IgD-negative memory B cell (primary cell): ENCODE measurements at regions not wholly inside any gene's neighbourhood (a gene's known extent, or its start where the extent isn't known, plus 50 kb on each side); places are given as distances from the start of the nearest gene placed in this dataset.

Source experiments
- H3K27ac Mint-ChIP-seq, 3 donors: one replicate each; pipeline ENCODE4 v1.8.0; 2020 to 2022; ENCODE audit warnings: mild to moderate bottlenecking in 3 of 3, mixed read lengths in 3 of 3, moderate library complexity in 1 of 3
- H3K27me3 Mint-ChIP-seq: one replicate; pipeline ENCODE4 v1.8.0; 2021; ENCODE audit warnings: mixed read lengths
- H3K36me3 Mint-ChIP-seq: one replicate; pipeline ENCODE4 v1.8.0; 2020; ENCODE audit warnings: mild to moderate bottlenecking, mixed read lengths
- H3K4me1 Mint-ChIP-seq, 3 donors: one replicate each; pipeline ENCODE4 v1.8.0; 2020 to 2022; ENCODE audit warnings: mixed read lengths in 3 of 3, mild to moderate bottlenecking in 1 of 3
- H3K4me3 Mint-ChIP-seq, 4 donors: one replicate each; pipeline ENCODE4 v1.8.0; 2020 to 2022; ENCODE audit warnings: mild to moderate bottlenecking in 4 of 4, mixed read lengths in 4 of 4, moderate library complexity in 3 of 4
- H3K9me3 Mint-ChIP-seq, 3 donors: one replicate each; pipeline ENCODE4 v1.8.0; 2020 to 2021; ENCODE audit warnings: mixed read lengths in 3 of 3, mild to moderate bottlenecking in 1 of 3

DNA sequence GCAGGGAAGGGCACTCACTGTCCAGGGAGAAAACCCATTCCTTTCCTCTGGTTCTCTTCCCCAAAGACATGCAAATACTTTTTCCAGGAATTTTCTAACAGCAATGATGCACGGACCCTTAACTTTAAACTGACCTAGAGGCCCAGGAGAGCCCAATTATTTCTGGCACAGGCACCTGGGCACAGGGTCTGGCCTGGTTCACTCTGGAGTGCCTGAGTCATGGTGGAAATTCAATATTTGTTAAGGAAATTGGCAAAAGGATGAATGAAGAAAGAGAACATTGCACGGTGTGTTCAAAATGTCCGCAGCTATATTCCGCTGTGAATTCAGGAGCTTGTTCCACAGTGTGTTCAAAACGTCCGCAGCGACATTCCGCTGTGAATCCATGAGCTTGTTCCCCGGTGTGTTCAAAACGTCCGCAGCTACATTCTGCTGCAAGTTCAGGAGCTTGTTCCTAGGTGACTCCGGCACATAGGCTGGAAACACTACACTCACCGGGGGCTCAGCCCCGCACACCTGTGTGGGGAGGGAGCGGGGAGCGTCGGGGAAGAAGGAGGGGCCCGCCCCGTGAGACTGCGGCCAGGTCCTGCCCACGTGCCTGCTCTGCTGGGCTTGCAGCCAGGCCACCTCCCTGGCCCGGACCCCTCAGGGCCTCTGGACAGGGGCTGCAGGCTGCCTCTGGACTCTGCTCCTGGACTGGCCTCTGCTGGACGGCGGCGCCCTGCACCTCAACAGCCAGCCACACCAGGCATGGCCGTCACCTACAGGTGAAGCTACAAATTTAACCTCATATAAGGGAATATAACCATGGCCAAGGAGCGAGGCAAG, 72.0 kb upstream of the FAM20C start:
- Mint-ChIP-seq H3K4me3 (no peak overlapping the region), H3K27me3 (peaks cover 11% of the 10 kb centered on the region), H3K4me1 (no peaks in the 10 kb centered on the region), H3K36me3 (no peaks in the 10 kb centered on the region), H3K9me3 (no peaks in the 10 kb centered on the region), H3K27ac (no peak overlapping the region)

DNA sequence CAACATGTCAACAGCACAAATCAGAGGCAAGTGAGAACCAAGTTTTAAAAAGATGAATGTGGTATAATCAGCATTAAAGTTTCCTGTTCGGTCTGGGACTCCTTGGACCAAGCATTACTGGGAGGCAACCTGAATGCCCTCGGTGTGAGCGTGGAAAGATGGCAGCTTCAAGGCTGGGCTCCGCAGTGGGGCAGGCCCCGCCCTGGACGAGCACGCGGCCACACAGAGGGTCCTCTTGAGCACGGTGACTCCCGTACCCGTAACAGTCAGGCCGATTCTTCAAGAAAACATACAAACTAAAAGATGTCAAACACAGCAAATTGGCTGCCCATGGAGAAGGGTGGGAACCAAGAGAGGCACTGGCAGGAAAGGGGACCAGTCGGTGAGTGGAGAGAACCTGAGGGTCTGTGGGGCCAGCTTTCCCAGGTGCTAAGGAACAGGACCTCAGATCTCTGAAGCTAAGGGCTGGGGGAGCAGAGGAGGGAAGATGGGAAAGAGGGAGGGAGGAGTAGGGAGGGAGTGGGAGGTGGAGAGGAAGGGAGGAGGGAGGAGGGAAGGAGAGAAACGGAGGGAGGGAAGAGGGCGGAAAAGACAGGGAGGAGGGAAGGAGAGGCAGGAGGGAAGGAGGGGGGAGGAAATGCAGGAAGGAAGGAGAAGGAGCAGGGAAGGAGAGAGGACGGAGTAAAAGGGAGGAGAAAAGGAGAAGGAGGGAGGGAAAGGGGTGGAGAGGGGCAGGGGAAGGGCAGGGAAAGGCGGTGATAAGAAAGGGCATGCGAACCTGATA, 71.2 kb upstream of the FAM20C start:
- Mint-ChIP-seq H3K4me1 (no peaks in the 10 kb centered on the region), H3K9me3 (no peaks in the 10 kb centered on the region), H3K36me3 (no peaks in the 10 kb centered on the region), H3K27ac (no peak overlapping the region), H3K27me3 (peaks cover 11% of the 10 kb centered on the region), H3K4me3 (no peak overlapping the region)

DNA sequence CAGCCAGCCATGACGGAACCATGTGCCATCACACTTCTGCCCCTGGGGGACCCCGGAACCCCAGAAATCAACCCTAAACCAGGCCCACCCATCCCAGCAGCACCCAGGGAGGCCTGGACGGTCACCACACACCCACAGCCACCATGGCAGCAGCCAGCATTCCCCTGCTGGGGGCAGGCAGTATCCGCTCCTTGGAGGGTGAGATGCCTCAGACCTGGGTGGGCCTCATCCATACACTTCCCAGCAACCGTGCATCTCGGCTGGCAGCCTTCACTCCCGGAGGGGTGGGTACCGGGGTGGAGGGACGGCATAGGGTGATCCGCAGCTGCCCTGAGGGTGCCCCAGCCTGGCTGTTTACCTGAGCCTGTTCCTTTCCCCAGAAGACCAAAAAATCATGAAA, 69.1 kb upstream of the FAM20C start:
- Mint-ChIP-seq H3K4me1 (no peaks in the 10 kb centered on the region), H3K27me3 (peaks cover 9% of the 10 kb centered on the region), H3K4me3 (no peak overlapping the region), H3K36me3 (no peaks in the 10 kb centered on the region), H3K9me3 (no peaks in the 10 kb centered on the region), H3K27ac (no peak overlapping the region)

DNA sequence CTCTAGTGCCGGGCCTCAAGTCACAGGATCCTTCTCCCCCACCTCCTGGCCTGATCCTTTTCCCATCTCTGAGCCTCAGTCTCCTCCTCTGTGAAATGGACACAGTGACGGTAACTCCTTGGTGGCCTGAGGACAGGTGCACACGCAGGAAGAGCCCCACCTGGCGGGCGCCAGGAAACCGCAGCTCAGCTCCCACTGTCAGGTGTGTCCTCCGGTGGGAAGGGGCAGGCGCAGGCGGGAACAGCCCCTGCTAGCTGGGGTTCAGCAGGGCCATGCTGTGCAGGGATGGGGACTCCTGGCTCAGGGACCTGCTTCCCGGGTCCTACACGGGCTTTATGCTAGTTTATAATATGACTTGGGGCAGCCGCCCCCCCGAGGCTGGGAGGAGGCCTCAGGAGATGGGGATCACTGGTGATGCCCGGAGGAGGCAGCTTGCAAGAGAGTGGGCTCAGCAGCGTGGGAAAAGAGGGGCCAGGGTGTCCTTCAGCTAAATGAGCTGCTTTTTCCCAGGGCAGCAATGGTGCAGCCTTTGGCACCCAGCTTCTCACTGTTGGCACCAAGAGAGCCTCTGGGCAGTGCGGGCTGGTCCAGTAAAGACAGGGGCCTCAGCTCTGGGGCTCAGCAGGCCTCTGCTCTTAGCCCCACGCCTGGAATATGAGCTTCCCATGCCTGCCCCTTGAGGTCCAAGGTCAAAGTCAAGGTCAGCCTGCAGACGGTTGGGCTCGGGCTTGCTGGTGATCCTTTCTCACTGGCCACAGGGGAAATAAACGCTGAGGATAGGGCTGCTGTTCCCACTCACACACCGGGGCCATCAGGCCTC, 68.0 kb upstream of the FAM20C start:
- no peak overlapping the region for H3K4me3 Mint-ChIP-seq
- H3K36me3 Mint-ChIP-seq: no peaks in the 10 kb centered on the region
- no peaks in the 10 kb centered on the region for H3K4me1 Mint-ChIP-seq
- no peak overlapping the region for H3K27ac Mint-ChIP-seq
- H3K27me3 Mint-ChIP-seq: peaks cover 7% of the 10 kb centered on the region
- H3K9me3 Mint-ChIP-seq: no peaks in the 10 kb centered on the region

DNA sequence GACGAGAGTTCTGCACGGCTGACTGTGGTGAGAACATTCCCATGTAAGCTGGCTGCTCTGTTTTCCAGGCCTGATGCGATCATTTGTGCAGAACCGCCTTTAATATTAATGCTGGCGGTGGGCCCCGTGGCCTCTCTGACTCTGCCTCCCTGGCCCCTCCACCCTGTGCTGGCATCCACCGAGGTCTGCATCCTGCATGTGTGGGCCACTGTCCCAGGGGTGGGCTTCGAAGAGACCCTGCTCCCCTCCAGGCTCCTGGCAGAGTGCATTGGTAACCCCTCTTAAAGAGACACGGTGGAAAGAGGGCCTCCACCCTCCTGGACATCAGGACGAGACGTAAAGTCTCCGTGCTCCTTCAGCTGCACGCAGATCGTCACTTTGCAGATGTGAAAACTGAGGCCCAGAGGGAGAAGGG, 67.3 kb upstream of the FAM20C start:
- no peaks in the 10 kb centered on the region for H3K9me3 Mint-ChIP-seq
- no peaks in the 10 kb centered on the region for H3K36me3 Mint-ChIP-seq
- no peak overlapping the region for H3K27ac Mint-ChIP-seq
- H3K4me1 Mint-ChIP-seq: peaks cover 0 to 1% (median 0%) of the 10 kb centered on the region in 3 donors
- peaks cover 3% of the 10 kb centered on the region for H3K27me3 Mint-ChIP-seq
- no peak overlapping the region for H3K4me3 Mint-ChIP-seq

DNA sequence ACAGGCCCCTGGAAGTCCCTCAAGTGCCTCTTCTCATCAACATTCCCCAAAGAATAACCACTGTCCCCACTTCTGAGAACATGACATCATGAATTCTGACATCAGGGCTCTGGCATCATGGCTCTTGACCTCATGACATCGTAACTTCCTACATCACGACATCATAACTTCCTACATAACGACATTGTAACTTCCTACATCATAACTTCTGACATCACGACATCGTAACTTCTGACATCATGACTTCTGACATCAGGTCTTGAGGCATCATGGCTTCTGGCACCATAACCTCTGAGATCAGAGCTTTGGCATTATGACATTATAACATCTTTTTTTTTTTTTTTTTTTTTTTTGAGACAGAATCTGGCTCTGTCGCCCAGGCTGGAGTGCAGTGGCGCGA, 66.7 kb upstream of the FAM20C start:
- H3K27ac Mint-ChIP-seq: no peak overlapping the region
- no peak overlapping the region for H3K4me3 Mint-ChIP-seq
- peaks cover 0 to 1% (median 0%) of the 10 kb centered on the region in 3 donors for H3K4me1 Mint-ChIP-seq
- no peaks in the 10 kb centered on the region for H3K36me3 Mint-ChIP-seq
- H3K9me3 Mint-ChIP-seq: no peaks in the 10 kb centered on the region
- H3K27me3 Mint-ChIP-seq: peaks cover 1% of the 10 kb centered on the region

DNA sequence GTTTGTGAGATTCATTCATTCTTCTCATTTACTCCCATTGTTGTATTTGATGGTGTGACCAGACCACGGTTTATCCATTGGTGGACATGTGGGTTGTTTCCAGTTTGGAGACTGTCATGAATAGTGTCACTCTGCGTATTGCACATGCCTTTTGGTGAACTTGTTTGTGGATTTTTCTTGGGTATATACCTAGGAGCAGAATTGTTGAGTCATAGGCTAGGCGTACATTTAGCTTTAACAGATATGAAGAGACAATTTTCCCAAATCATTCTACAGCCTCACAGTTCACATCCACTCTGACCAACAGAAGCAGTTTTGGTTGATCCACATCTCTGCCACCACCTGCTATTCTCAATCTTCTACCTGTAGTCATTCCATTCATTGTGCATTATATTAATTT, 66.0 kb upstream of the FAM20C start:
- no peaks in the 10 kb centered on the region for H3K9me3 Mint-ChIP-seq
- no peak overlapping the region for H3K27ac Mint-ChIP-seq
- H3K4me1 Mint-ChIP-seq: peaks cover 0 to 1% (median 0%) of the 10 kb centered on the region in 3 donors
- H3K27me3 Mint-ChIP-seq: no peaks in the 10 kb centered on the region
- H3K4me3 Mint-ChIP-seq: no peak overlapping the region
- H3K36me3 Mint-ChIP-seq: no peaks in the 10 kb centered on the region

DNA sequence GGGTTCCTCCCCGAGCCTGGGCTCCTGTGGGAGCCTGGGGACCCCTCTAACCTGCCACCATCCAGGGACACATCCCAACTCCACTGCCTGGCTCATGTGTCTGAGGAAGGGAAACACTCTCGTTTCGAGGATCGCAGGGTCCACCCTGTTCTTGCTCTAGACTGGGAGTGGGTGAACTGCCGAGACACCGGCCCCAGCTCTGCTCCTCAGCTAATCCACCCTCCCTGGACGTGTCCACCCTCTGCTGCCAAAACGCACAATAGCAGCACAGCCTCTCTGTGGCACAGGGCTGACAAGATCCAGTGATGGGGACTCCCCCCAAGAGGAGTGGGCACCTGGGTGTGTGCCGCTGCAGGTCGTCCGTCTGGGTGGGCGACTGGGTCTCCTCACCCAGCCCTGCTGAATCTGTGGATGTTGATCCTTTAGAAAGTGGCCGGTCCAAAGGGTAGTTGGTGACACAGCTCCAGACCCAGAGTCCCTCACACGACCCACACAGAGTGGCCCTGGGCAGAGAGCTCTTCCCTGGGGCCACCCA, 65.2 kb upstream of the FAM20C start:
- Mint-ChIP-seq H3K9me3 (no peaks in the 10 kb centered on the region), H3K27me3 (no peaks in the 10 kb centered on the region), H3K27ac (no peak overlapping the region), H3K36me3 (no peaks in the 10 kb centered on the region), H3K4me1 (peaks cover 0 to 1% (median 0%) of the 10 kb centered on the region in 3 donors), H3K4me3 (no peak overlapping the region)

DNA sequence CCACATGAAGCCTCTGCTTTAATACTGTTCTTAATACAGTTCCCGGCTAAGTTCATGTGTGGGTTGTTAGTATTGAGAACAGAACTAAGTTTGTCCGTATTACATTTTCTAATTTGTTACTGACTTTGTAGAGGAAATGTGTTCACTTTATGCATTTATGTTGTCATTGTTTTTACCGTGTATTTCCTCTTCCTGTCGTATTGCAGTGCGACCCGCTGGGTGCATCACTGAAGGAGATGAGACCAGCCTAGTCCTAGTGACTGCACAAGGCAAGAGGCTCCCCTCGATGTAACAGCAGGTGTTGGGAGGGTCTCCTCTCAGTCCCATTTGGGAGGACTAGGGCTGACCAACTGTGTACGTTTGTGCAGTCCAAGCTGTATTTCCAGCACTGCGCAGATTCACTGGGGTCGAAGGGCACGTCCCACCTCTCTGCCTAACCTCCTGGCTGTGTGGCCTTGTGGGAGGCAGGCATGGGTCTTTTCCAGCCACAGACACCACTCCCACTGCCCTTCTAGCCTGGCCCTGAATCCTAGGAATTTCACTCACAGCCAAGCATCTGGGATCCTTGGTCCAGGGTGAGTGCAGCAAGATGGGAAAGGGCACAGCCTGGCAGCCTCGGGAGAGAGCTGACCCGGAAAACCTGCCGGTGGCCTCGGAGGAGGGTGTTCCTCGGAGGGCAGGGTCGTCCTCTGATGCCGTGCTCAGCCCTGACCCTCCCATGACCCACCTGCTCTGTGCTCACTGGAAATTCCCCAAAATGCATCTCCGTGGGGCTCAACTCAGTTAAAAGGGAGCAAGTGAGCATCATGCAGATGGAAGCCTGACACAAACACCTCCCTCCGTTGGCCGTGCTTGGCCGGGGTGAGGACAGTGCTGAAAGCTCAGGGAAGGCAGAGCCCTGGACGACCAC, 63.9 kb upstream of the FAM20C start:
- peaks cover 0 to 1% (median 0%) of the 10 kb centered on the region in 3 donors for H3K4me1 Mint-ChIP-seq
- H3K27ac Mint-ChIP-seq: no peak overlapping the region
- H3K9me3 Mint-ChIP-seq: no peaks in the 10 kb centered on the region
- no peaks in the 10 kb centered on the region for H3K27me3 Mint-ChIP-seq
- no peaks in the 10 kb centered on the region for H3K36me3 Mint-ChIP-seq
- H3K4me3 Mint-ChIP-seq: no peak overlapping the region

DNA sequence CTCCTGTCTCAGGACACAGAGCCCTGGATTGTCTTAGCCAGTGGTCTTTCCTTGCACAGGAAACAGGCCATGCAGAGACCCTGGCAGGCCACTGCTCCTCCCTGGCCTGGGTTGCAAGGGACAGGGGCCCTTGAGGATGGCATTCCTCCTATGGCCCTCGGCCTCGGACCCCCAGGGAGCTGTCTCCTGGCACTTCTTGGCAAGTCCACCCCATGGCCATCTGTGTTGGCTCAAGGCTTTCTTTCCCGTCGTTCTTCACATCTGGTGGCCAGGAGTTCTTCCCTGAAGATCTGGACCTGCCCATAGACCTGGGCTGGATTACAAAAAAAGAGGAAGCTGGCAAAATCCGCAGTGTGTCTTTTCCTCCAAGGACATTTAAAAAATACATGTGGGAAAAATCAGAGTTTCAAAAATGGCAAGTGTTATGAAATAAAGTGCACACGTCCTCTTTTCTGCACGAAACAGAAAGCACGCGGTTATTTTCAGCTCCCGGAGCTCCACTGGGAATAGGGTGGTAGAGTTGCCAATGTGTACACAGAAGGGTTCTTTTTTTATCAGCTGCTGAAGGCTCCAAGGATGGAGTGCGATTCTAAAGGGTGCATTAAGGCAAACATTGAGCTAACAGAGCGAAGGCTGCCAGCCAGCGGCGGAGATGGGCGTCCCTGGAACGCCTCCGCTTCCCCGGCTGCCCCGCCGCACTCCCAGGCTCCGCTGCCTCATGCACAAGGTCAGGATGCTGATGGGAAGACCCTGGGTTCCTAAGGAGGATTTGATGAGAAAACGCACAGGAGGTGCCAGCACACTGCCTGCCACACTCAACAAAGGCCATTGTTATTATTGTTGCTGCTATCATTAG, 62.8 kb upstream of the FAM20C start:
- H3K36me3 Mint-ChIP-seq: no peaks in the 10 kb centered on the region
- no peaks in the 10 kb centered on the region for H3K9me3 Mint-ChIP-seq
- no peak overlapping the region for H3K4me3 Mint-ChIP-seq
- H3K4me1 Mint-ChIP-seq: peaks cover 0 to 1% (median 0%) of the 10 kb centered on the region in 3 donors
- H3K27ac Mint-ChIP-seq: no peak overlapping the region
- H3K27me3 Mint-ChIP-seq: no peaks in the 10 kb centered on the region

DNA sequence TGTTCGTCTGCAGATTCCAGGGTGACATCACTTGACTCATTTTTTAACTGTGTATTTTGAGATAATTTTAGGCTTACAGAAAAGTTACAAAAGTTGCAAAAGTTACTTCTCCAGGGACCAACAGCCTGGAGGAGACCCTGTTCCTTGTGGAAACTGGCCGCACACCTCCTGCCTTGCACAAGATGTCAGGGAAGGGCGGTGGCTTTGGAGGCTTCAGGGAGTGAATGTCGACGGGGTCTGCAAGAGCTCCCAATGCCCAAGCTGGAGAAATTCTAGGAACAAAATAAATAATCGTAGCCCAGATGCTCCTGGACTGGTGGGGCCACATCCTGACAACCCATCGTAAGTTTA, 62.2 kb upstream of the FAM20C start:
- H3K4me3 Mint-ChIP-seq: no peak overlapping the region

DNA sequence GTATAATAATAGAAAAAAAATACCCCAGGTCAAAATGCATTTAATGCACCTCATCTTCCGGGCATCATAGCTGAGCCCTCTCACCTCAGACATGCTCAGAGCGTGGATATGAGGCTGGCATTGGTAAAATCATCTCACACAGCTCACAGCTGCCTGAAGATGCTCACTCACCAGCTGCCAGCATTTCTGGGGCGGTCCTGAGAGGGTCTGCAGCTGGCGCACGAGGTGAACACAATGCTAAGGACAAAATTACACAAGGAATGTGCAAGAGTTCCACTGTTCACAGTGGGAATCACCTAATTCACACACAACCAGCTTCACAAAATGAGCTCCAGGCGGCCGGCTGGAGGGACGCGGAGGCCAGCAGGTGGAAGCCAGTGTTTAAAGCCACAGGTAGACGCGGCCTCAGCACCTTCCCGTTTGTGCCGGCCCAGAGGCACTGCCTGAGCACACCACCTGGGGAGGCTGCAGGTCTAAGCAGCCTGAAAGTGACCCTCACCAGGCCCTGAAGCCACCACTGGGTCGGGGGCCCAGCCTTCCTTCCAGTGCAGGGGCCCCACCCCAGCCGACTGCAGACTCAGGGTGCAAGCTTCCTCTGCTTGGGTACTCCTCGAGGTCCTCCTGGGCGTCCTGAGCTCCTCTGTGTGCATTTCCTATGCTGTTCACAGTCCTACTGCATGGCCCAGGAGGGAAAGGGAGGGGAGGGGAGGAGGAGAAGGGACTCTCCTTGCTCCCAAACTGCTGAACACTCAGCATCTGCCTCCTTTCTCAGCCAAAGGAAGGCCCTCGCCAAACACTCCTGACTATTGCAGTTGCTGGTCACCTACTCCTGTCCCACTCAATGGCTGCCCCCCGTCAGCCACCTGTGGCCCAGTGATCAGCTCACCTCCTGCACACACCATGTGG, 61.2 kb upstream of the FAM20C start:
- Mint-ChIP-seq H3K27me3 (peaks cover 4% of the 10 kb centered on the region), H3K27ac (no peak overlapping the region), H3K9me3 (no peaks in the 10 kb centered on the region), H3K36me3 (no peaks in the 10 kb centered on the region), H3K4me3 (no peak overlapping the region), H3K4me1 (peaks cover 0 to 1% (median 0%) of the 10 kb centered on the region in 3 donors)

More for the DNA sequence above, 62.2 kb upstream of the FAM20C start:
- Mint-ChIP-seq H3K27me3 (no peaks in the 10 kb centered on the region), H3K27ac (no peak overlapping the region), H3K36me3 (no peaks in the 10 kb centered on the region), H3K4me1 (peaks cover 0 to 1% (median 0%) of the 10 kb centered on the region in 3 donors), H3K9me3 (no peaks in the 10 kb centered on the region)
